HG02938 (cell line): ENCODE measurements at regions not wholly inside any gene's neighbourhood (a gene's known extent, or its start where the extent isn't known, plus 50 kb on each side); places are given as distances from the start of the nearest gene placed in this dataset.

Experiments used
- ATAC-seq: cut with Tn5 transposase; IDR thresholded peaks from one replicate; pipeline ENCODE4 v1.9.1; 2021; ENCODE audit warnings: mild to moderate bottlenecking, moderate library complexity; ENCODE audit not compliant: unreplicated experiment

DNA sequence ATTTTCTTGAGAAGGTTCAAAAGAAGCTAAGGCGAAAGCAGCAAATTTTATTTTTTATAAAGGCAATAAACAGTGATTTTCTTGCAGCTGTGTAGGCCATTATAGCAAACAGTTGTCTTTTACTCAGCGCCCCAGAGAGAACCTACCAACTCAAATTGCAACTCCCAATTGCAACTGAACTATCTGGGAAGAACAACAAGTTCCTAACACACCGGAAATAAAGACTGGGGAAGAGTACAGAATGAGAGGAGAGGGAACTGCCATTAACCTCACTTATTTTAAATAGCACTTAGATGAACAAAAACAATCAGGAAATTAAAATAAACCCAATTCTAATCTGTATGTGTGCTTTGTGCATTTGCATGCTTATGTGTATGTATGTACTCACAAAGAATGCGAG, 171.1 kb downstream of the KCTD12 start:
- ATAC-seq = no peak

DNA sequence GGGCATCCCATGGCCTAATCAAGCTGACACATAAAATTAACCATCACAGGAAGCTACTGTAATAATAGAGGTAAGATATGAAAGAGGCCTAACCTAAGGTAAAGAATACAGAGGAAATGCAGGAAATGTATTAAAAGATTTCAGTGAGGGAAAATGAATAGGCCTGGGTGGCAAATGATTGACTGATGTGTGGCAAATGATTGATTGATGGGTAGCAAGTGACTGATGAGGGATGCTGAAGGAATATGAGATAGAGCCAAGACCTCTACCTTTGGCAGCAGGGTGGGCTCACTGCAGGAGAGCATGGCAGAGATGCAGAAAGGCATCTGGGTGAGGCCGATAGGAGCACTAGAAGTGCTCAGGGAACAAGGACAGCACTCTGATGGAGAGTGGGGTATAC, 172.9 kb downstream of the KCTD12 start:
- no peak for ATAC-seq

DNA sequence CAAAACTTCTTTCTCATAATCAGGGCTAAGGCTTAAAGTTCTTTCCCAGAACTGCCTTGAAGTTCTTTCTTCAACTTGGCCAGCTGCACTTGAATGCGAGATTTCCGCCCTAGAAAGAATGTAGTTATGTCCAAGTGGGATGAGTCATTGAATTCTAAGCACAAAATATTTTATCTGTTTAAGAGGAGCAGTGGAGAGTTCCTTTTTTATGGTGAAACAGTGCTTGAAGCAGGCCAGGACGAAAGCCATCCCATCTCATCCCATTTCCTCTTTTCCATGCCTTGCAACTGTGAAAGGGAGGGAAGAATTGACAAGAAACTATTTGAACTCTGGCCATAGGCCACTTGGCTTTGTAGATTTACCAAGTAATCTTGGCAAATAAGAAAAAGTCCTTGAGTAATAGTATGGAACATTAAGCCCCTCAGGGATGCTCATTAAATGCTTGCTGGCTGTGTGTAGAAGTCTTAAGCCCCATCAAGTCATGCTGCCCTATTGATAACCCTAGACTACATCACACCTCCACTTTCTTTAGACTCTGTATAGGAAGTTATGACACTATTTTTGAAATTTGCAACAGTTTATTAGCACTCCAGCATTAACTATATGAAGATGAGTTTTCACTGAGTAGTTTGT, 174.5 kb downstream of the KCTD12 start:
- ATAC-seq = no peak

DNA sequence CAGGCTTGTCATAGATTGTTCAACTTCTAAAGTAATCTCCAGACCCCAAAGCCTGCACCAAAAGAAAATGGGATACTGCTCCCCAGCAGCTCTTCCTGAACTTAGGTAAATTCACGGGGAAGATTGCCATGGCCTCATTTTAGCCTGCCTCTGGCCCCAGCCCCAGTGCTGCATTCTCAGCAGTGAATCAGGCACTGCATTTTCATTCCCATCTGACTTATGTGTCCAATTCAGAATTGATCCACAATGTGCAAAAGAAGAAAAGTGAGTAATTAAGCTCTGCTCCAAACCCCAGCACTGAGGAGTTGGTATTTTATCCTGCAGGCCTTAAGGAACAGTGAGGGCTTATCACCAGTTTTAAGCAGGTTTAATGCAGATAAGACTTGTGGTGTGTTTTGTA, 176.4 kb downstream of the KCTD12 start:
- ATAC-seq = no peak

DNA sequence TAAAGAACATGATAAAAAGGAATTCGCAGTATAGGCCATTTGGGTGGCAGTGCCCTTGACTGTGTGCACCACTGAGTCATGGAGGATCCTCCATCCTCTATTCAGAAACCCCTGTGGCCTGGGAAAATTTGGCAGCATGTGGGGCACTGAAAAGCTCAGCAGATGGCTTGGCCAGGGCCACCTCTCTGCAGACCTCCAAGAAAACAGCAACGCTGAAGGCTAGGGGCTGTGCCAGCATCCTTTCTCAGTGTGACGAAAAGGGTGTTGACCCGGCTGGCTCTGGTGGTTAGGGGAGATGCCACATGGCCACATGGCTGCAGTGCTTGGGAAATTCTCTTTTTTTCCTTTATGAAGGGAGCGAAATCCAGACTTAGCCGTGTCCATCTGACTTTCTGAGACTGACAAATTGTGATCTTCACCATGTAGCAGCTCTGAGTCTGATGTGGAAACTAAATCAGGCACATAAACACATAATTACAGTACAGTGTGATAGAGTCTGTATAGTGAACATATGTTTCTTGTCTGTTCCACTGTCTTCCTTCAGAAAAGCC, 178.0 kb downstream of the KCTD12 start:
- no peak for ATAC-seq

DNA sequence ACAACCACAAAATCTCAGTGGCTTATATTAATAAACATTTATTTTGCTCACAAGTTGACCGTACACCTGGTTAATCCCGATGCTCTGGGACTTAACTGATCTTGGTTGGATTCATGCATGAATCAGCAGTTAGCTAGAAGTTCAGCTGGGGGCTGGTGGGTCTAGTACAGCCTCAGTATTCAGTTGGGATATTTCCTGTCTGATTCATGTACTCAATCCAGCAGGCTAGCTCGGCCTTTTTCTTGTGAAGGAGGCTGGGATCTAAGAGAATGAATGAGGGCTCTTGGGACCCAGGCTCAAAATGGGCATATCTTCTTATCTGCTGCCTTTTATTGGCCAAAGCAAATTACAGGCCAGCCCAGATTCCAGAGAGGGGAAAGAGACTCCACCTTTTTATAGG, 178.8 kb downstream of the KCTD12 start:
- no peak for ATAC-seq

DNA sequence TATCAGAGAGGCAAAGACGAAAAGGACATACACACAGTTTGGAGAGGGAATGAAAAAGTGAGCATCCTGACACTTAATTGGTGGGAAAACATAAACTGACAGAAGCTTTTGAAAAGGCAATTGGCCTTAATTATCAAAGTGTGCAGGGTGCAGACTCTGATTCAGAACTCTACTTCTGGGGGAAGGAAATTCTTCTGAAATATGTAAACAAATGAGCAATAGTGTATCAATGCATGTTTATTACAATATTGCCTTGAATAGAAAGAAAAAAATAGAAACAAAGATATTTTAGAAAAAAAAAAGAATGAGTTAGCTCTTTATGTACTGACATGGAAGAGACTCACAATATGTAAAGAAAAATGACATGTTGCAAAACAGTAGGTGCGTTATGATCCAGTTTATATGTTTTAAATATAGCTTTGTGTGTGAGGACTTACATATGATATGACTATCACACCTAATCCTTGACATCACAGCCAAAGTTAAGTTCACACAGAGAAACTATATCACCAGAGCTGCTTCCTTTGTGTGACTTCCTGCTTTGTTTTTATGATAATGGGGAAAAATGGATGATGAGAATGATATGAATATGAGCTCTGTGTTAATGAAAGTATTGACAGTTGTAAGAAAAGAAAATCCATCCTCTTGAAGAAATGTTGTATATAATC, 182.4 kb downstream of the KCTD12 start:
- ATAC-seq = no peak

DNA sequence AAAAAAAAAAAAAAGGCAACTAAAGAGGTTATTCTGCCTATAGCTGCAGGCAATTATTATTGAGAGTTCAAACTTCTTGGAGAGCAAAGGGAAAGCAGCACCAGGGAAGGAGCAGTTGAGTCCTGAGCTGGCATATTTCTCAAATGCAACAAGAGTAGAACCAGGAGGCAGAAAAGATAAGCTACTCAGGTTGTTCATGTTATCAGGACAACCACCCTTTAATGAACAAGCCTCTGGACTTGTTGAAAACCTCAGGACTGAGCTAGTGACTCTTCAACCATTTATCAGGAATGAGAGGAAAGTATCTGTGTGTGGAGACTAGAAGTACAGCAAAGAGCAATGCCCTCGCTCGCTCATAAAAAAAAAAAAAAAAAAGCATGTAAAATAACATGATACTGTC, 183.0 kb downstream of the KCTD12 start:
- ATAC-seq = no peak

DNA sequence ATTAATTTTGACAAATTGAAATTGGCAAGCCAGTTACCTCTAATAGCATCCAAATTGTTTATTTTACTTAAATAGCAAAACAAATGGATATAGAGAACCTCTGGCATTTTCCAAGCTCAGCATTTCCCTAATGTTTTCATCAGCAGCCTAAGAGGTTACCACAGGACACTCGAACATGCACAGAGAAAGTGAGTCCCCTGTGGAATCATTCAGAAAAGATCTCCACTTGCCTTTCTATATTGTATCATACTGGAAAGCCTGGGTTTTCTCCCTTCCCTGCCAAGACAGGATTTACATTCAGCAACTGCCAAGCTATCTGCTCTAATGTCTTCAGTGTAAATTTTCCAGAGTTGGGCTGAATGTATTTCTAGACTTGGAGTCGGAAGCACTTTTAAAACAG, 188.9 kb downstream of the KCTD12 start:
- ATAC-seq = no peak

DNA sequence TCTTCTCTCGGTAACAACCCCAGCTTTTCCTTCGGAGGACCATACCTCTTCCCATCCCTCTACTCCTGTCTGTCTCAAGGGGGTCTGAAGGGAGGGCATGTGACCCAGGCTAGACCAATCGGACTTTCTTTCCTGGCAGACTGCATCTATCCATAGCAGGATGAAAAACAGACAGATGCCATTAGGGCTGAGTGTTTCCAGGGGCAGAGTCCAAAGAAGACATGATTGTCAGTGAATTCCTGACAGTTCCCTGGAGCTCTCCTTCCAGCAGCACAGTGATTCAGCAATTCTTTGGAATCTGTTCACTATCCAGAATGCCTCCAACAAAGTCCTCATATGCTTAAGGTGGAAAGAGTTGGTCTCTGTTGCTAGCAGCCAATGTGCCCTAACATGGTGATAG, 189.8 kb downstream of the KCTD12 start:
- no peak for ATAC-seq

DNA sequence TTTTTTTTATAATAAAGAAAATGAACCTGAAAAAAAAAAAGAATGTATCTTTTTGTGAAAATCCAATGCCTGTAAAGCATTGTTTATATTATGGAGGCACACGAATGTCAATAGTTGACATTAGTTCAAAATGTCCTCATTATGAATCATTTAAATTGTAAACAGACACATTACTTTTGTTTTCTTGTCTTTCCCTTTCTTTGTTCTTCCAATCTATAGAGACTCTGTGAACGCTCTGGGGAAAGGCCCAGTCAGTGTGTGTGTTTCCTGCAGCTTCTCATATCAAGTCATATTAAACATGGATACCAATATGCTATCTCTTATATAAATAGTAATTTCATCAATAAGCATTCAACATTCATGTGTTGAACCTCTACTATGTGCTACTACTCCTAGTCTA, 193.1 kb downstream of the KCTD12 start:
- ATAC-seq = no peak

DNA sequence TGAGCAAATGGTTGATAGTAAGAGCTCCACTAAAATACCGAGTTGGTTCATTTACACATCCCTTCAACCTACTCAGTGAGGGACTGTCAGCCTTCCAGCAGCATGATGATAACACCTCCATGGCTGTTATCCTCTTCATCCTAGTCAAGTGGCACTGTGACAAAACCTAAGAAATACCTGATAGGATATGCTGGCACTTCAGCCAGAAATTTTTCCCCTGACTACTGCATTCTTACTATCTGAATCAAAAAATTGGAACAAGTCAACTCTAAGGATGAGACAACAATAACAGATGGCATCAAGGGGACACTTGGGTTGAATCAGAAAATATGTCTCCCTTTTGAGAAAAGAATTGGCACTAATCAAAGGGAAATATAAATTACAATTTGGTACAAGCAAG, 193.9 kb downstream of the KCTD12 start:
- ATAC-seq = no peak

DNA sequence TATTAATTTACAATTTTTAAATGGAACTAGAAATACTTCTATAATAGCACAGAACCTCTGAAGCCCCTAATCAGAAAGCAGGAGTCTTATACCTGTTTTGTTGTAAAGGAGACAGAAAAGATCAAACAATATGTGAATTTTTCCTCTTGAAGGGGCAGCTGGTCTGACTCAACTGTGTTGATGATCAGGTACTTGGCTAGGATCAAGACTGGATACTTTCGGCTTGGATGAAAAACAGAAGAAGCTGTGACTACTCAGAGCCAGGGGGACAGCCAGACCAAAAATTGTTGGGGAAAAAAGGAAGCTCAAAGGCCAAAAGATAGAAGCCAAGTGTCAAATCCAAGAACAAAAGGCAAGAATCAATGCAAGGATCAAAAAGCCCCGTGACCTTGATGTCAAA, 195.6 kb downstream of the KCTD12 start:
- ATAC-seq = no peak

DNA sequence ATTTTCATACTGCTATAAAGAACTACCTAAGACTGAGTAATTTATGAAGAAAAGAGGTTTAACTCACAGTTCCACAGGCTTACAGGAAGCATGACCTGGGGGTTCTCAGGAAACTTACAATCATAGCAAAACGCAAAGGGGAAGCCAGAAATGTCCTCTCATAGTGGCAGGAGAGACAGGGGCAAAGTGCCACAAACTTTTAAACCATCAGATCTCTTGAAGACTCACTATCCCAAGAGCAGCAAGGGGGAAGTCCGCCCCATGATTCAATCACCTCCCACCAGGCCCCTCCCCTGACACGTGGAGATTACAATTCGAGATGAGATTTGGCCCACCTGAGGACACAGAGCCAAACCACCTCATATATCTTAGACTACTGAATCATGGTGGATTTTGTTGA, 198.7 kb downstream of the KCTD12 start:
- ATAC-seq = no peak

DNA sequence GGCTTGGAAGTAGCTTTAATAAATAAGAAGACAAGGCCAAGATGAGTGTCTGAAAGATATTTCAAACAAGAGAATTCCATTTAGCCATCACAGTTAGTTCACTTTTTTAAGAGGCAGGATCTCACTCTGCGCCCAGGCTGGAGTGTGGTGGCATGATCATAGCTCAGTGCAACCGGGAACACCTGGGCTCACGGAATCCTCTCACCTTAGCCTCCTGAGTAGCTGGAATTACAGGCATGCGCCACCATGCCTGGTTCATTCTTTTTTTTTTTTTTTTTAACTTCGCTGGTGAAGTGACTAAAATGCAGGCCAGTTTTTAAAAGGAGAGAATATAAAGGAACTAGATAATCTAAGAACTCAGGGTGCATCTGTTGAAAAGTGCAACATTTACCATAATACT, 200.3 kb downstream of the KCTD12 start:
- no peak for ATAC-seq

DNA sequence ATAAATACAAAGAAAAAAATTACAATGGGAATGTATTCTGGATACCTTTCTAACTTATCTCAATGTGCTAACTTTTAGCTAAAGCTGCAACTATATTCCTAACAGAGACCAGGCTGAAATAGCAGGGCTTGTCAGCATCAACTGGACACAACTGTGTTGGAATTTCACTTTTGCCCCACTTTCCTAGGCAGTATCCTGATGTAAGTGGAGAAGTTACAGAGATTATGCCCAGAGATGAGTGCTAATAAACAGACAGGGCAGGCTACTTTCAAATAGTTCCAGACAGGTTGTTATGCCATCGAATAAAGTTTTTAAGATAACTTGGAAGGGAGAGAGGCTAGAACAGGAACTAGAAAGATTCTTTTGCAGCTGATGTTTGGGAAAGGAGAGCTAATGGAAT, 201.9 kb downstream of the KCTD12 start:
- ATAC-seq = no peak

DNA sequence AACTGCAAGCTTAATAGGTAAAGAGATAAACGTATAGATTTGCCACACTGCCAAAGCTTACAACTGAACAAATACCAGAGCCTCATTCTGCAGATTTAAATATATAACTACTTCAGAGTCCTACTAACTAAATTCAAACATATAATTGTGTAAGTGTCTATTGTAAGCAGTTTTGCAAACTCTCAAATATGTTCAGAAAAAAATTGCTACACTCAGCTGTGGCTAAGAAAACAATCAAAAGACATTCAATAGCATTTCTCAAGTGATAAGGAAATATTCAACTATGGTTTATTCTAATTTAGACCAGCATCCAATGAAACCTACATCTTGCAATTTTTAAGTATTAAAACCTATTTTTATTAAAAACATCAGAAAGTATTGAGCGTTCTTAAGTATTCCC, 202.4 kb downstream of the KCTD12 start:
- no peak for ATAC-seq

DNA sequence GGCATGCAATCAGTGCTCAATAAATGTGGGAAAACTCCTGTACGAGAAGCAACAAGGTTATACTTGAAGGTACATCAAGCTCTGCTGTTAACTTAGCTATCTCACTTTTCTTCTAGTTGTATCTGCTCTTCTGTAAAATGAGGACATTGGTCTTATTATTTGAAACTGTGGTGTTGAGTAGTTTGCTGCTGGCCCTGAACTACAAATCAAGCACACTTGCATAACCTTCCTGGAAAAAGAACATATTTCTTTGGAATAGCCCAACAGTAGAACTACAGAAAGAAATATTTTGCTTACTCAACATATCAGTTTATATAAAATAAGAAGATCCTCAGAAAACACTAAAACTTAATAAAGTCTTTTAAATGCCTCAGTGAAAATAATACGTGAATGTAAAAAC, 203.0 kb downstream of the KCTD12 start:
- no peak for ATAC-seq

DNA sequence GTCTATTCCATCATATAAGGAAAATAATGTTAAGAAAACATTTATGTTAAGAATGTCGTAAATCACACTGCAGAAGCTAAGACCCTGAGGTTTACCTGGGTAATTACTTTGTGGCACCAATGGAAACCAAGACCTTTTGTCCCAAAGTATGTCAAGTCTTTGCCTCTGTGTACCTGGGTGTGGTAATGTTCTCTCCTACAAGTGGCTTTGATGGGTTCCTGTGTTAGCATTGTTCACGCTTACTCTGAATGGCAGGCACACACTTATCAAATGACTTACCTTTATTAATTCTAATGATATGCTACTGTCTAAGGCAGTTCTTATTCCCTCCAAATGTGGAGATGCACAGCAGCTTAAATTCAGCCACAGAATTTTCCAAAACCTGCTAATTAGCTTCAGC, 206.1 kb downstream of the KCTD12 start:
- ATAC-seq = no peak

DNA sequence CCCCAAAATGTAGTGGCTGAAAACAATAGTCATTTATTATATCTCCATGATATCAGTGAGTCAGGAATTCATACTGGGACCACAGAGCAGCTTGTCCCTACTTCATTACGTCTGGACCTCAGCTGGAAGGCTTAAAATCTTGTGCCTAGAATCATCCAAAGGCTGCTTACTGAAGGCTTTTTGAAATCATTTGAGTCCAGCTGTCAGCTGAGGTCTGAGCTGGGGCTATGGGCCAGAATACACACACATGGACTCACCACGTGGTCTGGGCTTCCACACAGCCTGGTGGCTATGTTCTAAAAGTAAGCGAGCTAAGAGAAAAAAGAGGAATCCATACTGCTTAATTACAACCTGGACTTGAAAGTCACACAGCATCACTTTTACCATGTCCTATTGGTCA, 209.2 kb downstream of the KCTD12 start:
- no peak for ATAC-seq

DNA sequence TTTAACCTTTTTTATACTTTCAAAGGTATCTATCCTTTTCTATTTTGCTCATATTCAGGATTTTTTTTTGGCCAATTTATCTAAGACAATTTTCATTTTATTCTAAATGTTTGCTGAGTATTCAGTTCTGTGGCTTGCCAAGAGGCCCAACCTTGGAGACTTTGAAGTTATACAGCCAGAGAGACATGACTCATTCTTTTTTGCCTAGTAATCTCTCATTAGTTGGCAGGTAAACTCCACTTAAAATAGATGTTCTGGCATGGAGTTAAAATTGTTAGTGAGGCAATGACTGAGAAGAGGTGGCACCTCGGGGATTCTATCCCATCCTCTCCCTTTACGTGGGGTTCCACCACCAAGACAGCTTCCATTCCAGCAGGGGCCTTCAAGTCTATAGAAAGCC, 213.8 kb downstream of the KCTD12 start:
- no peak for ATAC-seq

DNA sequence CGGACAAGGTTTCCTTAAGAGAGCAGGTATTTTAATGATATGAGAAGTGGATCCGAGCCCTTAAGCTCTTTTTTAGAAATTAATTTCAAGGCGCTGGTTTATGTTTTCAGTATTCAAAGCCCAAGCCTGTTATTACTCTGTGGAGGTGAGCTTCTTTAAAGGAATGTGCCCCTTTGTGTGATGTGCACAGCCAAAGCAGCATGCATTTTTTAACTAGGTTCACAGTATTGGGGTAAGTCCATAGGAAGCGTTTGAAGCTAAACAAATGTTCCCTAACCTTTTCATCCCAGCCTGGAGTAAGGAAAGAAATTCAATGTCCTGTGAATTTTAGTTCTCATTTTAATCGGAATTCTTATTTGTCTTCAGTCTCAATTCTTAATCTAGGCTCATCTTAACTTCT, 217.5 kb downstream of the KCTD12 start:
- ATAC-seq = no peak

DNA sequence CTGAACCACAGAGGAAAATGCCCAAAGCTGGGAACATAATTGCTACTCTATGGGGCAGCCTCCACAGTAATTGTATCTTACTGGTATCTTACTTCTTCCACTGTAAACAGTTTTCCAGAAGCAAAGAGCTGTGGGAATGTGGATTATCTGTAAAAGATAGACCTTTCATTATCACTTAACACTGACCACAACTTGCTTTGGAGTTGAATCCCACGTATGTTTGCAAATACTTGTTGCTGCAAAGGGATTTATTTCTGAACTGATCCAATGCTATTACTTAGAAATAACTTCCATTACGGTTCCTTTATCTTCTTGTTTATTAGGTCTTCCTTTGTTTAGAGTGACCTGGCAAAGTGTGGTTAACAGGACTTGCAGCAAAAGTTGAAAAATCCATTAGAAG, 218.1 kb downstream of the KCTD12 start:
- ATAC-seq = no peak
